ENCODE measurements at regions not wholly inside any gene's neighbourhood (a gene's known extent, or its start where the extent isn't known, plus 50 kb on each side); places are given as distances from the start of the nearest gene placed in this dataset.
"Not testable (repeated sequence)": the region's sequence is repeated elsewhere in the genome, so short reads cannot be mapped to it uniquely, and the experiment has no call there.

DNA sequence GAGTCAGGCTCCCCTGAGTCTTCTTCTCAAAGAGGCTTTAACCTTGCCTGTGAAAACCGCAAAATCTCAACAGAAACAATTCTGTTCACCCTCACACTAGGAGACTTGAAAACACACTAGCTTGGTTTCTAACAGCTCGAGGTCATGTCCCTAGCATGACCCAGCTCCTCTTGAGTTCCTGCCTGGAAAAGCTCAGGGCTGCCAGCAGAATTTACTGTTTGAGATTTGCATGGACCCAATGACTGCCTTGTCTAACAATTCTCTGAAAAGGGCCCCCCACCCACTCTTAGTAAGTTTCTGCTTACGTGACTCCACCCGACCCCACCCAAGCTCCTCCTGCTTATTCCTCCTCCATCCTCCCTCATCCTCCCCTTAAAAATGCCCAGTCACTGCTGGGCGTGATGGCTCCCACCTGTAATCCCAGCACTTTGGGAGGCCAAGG, 85.1 kb upstream of the KMT2C start:
- ChIA-PET POLR2A (no interaction called here), CTCF (no interaction called here)
- DNase-seq (no peak), ATAC-seq (no peak)
- H3K27me3 Mint-ChIP-seq = peaks cover 1% of the 10 kb centered on the region
- TF ChIP-seq, protein P1, sequence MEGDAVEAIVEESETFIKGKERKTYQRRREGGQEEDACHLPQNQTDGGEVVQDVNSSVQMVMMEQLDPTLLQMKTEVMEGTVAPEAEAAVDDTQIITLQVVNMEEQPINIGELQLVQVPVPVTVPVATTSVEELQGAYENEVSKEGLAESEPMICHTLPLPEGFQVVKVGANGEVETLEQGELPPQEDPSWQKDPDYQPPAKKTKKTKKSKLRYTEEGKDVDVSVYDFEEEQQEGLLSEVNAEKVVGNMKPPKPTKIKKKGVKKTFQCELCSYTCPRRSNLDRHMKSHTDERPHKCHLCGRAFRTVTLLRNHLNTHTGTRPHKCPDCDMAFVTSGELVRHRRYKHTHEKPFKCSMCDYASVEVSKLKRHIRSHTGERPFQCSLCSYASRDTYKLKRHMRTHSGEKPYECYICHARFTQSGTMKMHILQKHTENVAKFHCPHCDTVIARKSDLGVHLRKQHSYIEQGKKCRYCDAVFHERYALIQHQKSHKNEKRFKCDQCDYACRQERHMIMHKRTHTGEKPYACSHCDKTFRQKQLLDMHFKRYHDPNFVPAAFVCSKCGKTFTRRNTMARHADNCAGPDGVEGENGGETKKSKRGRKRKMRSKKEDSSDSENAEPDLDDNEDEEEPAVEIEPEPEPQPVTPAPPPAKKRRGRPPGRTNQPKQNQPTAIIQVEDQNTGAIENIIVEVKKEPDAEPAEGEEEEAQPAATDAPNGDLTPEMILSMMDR (IDR thresholded peaks at IDR 0.05) = no peak
- no peaks in the 10 kb centered on the region for H3K36me3 Mint-ChIP-seq (ENCODE audit: low read depth)
- no peak overlapping the region for H3K27ac Mint-ChIP-seq
- H3K4me1 Mint-ChIP-seq (ENCODE audit: low read depth) = no peaks in the 10 kb centered on the region
- peaks cover 2% of the 10 kb centered on the region for H3K9me3 Mint-ChIP-seq
- H3K4me3 Mint-ChIP-seq = no peak overlapping the region
- intact Hi-C loops (cut with micrococcal nuclease) = no loop called here

DNA sequence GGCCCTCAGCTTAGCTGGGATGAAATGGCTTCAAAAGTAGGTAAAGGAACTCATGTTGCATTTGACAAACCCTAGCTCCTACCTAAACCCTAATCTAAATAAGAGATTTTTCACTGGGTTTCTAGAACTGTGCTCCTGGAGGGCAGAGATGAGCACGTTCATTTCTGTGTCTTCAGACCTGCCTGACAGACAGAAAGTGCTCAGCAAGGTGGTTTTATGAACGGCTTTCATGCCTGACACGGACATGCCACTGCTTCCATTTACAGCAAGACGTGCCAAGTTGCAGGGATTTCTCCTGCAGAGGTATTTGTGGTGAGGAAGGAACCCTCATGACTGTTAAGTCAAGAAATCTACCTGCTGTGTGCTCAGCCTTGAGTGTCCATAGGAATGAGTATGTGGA, 83.5 kb upstream of the KMT2C start:
- Mint-ChIP-seq H3K27me3 (peaks cover 1% of the 10 kb centered on the region), H3K9me3 (peaks cover 2% of the 10 kb centered on the region), H3K36me3 (ENCODE audit: low read depth) (no peaks in the 10 kb centered on the region), H3K27ac (no peak overlapping the region), H3K4me3 (no peak overlapping the region), H3K4me1 (ENCODE audit: low read depth) (no peaks in the 10 kb centered on the region)
- intact Hi-C loops (cut with micrococcal nuclease) = no loop called here
- TF ChIP-seq, protein P1 (IDR thresholded peaks at IDR 0.05) = no peak
- POLR2A ChIA-PET = no interaction called here
- CTCF ChIA-PET = no interaction called here
- DNase-seq = no peak
- ATAC-seq = no peak

- CTCF ChIA-PET = no interaction called here
- H3K36me3 Mint-ChIP-seq (ENCODE audit: low read depth) = no peaks in the 10 kb centered on the region
- no peak overlapping the region for H3K27ac Mint-ChIP-seq
- H3K27me3 Mint-ChIP-seq = no peaks in the 10 kb centered on the region
- TF ChIP-seq, protein P1 (IDR thresholded peaks at IDR 0.05) = no peak
- POLR2A ChIA-PET = no interaction called here
- intact Hi-C loops (cut with micrococcal nuclease) = no loop called here
- DNase-seq = no peak
- peaks cover 7% of the 10 kb centered on the region for H3K4me1 Mint-ChIP-seq (ENCODE audit: low read depth)
- H3K9me3 Mint-ChIP-seq = peaks cover 2% of the 10 kb centered on the region
- H3K4me3 Mint-ChIP-seq = no peak overlapping the region
- ATAC-seq = no peak
Observed at GRCh38 chr7:152516216-152516615, 80.4 kb upstream of the KMT2C start.

GRCh38 chr7:152515266-152515950, 79.6 kb upstream of the KMT2C start:
- ATAC-seq; H3K36me3 Mint-ChIP-seq (ENCODE audit: low read depth); H3K27me3 Mint-ChIP-seq; H3K27ac Mint-ChIP-seq; H3K4me3 Mint-ChIP-seq; POLR2A ChIA-PET; DNase-seq; H3K4me1 Mint-ChIP-seq (ENCODE audit: low read depth); H3K9me3 Mint-ChIP-seq; intact Hi-C loops (cut with micrococcal nuclease); CTCF ChIA-PET: not testable (repeated sequence)

- Mint-ChIP-seq H3K27ac (no peak overlapping the region), H3K27me3 (no peaks in the 10 kb centered on the region), H3K9me3 (peaks cover 2% of the 10 kb centered on the region), H3K4me1 (ENCODE audit: low read depth) (peaks cover 7% of the 10 kb centered on the region), H3K4me3 (no peak overlapping the region), H3K36me3 (ENCODE audit: low read depth) (no peaks in the 10 kb centered on the region)
- ATAC-seq = no peak
- ChIA-PET CTCF (no interaction called here), POLR2A (no interaction called here)
- no peak for DNase-seq
- TF ChIP-seq, protein P1 (IDR thresholded peaks at IDR 0.05) = no peak
- intact Hi-C loops (cut with micrococcal nuclease) = no loop called here
Observed at GRCh38 chr7:152514771-152515105, 78.9 kb upstream of the KMT2C start.
